C1 segment of cervical spinal cord (tissue), 14 donors: ENCODE measurements at regions not wholly inside any gene's neighbourhood (a gene's known extent, or its start where the extent isn't known, plus 50 kb on each side); places are given as distances from the start of the nearest gene placed in this dataset.
A peak's percentile ranks its signal among the peaks of the same experiment; 100 is the strongest.

Source experiments
- DNase-seq, 14 donors: peaks; one replicate each; lab custom pipeline; 2025; lab: John Stamatoyannopoulos, UW

- no peak for DNase-seq
These were observed 143.5 kb upstream of the MOCS1 start for GRCh38 chr6:40077736-40078135.

- no peak for DNase-seq
These were observed 143.1 kb upstream of the MOCS1 start for GRCh38 chr6:40077315-40077714.

- no peak for DNase-seq
These were observed 140.9 kb upstream of the MOCS1 start for GRCh38 chr6:40075056-40075590.

GRCh38 chr6:40074306-40075055, 140.2 kb upstream of the MOCS1 start:
- DNase-seq: no peak

GRCh38 chr6:40066372-40066771, 132.1 kb upstream of the MOCS1 start:
- no peak for DNase-seq

GRCh38 chr6:40056865-40057264, 122.6 kb upstream of the MOCS1 start:
- DNase-seq: no peak

GRCh38 chr6:40054602-40055001, 120.3 kb upstream of the MOCS1 start:
- DNase-seq: no peak

- DNase-seq: no peak
These were observed 119.9 kb upstream of the MOCS1 start for GRCh38 chr6:40054186-40054585.

- no peak for DNase-seq
These were observed 114.9 kb upstream of the MOCS1 start for GRCh38 chr6:40049128-40049527.

- no peak for DNase-seq
These were observed 109.9 kb upstream of the MOCS1 start for GRCh38 chr6:40044196-40044595.

GRCh38 chr6:40042232-40042631, 108.0 kb upstream of the MOCS1 start:
- no peak for DNase-seq

GRCh38 chr6:40039042-40039441, 104.8 kb upstream of the MOCS1 start:
- DNase-seq: no peak

- DNase-seq: peak in 1 of 14 donors; percentile 56
These were observed 104.4 kb upstream of the MOCS1 start for GRCh38 chr6:40038626-40039025.

GRCh38 chr6:40037271-40037670, 103.0 kb upstream of the MOCS1 start:
- no peak for DNase-seq

- DNase-seq: no peak
These were observed 101.9 kb upstream of the MOCS1 start for GRCh38 chr6:40036186-40036585.

GRCh38 chr6:40028449-40028848, 94.2 kb upstream of the MOCS1 start:
- DNase-seq: no peak

- DNase-seq: no peak
These were observed 88.6 kb upstream of the MOCS1 start for GRCh38 chr6:40022867-40023266.

GRCh38 chr6:40020166-40020565, 85.9 kb upstream of the MOCS1 start:
- no peak for DNase-seq

- DNase-seq: no peak
These were observed 81.3 kb upstream of the MOCS1 start for GRCh38 chr6:40015530-40015929.

GRCh38 chr6:40011844-40012243, 77.6 kb upstream of the MOCS1 start:
- no peak for DNase-seq

GRCh38 chr6:40000964-40001515, 66.8 kb upstream of the MOCS1 start:
- no peak for DNase-seq

GRCh38 chr6:39999006-39999867, 65.0 kb upstream of the MOCS1 start:
- no peak for DNase-seq
